ENCODE measurements at regions not wholly inside any gene's neighbourhood (a gene's known extent, or its start where the extent isn't known, plus 50 kb on each side); places are given as distances from the start of the nearest gene placed in this dataset.
A peak's percentile ranks its signal among the peaks of the same experiment; 100 is the strongest.
"Not testable (repeated sequence)": the region's sequence is repeated elsewhere in the genome, so short reads cannot be mapped to it uniquely, and the experiment has no call there.

DNA sequence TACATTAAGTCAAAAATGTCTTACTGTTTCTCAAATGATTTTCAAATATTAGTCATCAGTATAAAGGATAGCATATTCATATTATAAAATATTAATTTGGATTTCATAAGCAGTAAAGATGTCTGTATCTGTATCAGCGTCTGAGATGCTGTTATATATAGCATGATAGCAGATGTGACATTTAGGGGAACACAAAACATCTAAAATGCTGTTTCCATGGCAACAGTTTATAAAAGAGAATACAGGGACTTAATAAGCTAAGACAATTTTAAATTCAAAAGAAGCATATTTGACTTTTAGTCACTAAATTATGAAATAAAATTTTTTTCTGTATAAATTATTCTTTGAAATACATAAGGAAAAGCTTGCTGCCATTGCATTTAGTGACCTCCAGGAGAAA lies 432.2 kb downstream of the PDGFC start:
- DNase-seq = no peak

DNA sequence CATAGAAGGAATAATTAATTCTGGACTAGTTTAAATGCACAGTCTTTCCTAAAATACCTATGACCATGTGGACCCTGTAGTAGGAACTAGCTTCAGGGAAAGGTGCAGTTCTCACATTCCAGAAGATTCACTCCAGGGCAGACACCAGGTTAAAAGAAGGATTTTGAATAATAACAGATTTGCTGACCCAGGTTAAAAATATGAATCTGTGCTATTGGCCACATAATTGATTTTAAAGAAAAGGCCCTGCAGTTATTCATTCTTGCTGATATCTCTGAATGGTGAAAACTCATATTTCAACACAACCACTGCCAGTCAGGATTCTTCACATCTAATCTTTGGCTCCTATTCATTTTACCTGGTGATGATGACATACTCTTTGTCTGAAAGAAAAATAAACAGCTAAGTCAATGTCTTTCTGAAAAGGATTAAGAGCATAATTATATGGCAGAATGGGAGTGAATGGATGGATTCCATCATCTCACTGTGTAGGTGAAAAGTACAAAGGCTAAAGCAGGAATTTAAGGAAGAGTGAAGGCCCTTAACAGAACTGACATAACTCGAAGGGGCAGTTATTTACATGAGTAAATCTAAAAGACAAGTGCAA lies 432.8 kb downstream of the PDGFC start:
- DNase-seq = peak in 1 of 2 experiments; percentile 4

- DNase-seq = no peak
Observed at GRCh38 chr4:156538210-156538609, 433.4 kb downstream of the PDGFC start.

- DNase-seq = no peak
Observed at GRCh38 chr4:156537286-156537685, 434.3 kb downstream of the PDGFC start.

GRCh38 chr4:156536661-156537060 lies 434.9 kb downstream of the PDGFC start:
- no peak for DNase-seq

DNA sequence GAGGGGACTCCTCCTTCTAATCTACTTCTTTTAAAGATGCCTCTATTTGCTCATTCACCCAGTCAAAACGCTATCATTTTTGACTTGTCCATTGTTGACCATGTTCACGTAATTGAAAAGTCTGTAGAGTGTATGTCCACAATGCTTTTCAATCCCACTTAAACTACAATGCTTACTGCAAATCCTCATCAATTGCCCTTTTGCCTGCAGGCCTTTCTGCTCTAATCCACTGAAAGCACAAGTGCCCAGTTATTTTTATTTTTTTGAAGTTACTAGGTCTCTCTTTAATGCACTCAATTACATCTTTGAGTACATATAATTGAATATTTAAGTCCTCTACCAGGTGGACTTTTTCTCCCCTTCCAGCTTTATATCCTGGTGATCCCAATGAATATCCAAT lies 437.4 kb downstream of the PDGFC start:
- no peak for DNase-seq

GRCh38 chr4:156528216-156528615 lies 443.4 kb downstream of the PDGFC start:
- no peak for DNase-seq

DNA sequence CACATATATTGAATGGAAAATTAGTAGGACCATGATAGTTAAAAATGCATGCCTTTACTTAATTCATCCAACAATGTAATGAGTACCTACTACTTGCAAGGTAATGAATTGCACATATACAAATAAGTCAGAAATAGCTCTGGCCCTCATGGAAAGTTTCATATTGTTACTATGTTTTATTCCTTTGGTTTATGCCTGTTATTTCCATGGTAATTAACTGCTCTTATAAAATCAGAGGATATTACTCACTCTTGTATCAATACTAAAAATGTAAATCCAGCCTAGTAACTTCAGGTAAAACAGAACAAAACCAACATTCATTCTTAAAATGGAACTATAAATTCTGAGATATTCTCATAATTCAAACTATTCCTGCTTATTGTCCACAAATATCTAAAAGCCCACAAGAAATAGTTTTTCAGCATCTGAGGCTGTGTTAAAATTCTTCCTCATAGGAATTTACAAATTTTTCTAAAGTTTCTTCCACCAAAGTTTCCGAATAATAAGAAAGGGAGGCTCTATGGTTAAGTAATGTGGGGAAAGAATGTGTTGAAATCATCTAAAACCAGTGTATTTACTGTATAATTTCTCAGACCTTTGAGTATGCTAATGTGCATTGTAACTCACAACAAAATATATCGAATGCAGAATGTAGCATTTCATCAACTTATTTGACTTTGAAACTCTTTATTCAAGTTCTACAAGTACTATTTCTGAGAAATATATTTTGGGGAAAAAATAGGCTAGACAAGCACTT lies 444.2 kb downstream of the PDGFC start:
- DNase-seq = no peak

DNA sequence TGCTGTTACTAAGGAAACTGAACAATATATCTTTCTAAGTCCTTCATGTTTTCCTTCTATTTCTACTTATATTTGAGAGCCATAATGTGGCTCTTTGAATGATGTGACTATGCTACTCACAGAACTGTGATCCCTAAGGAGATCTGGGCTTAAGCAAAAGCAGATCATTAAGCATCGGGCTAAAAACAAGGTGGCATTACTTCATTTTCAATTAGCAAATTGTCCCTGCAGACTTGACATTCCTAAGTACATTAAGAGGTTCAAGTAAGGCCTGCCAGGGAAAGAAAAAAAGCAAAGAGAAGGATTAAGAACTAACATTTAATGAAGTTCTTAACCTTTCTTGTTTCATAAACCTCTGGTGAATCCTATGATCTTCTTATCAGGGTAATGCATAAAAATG lies 447.6 kb downstream of the PDGFC start:
- DNase-seq = no peak

DNA sequence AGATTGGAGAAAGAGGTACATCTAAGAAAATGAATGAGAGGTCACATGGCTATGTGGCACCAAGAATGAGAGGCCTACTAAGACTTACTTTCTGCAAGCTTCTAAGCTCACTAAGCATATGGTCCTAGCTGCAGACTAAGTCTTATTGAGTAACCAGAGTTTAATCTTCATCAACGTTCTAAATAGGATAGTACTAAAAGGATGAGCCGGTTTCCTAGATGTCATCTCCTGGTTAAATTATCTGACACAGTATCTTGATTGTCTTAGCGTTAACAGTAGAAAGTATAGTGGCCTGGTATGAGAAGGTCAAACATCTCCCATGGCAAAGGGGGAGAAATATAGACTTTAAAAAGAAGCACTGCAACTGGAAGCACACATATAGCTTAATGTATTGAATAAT lies 448.1 kb downstream of the PDGFC start:
- no peak for DNase-seq

DNA sequence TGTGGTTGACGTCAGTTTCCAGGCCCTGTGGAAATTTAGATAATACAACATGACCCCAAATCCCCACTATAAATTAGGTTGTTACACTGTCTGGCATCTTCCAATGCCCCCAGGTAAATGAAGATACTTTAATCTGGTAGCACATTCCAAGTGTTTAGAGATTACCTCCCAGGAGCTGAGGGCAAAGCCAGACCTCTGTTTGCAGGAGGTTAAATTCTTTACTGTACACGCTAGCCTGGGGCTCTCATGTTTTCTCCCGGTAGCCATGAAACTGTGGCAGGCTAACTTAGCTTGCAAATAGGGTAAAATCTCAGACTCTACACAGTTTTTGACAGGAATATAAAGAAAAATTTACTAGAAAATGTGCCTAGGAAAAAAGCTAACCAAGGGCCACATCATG lies 450.0 kb downstream of the PDGFC start:
- DNase-seq = no peak

GRCh38 chr4:156517956-156518355 lies 453.6 kb downstream of the PDGFC start:
- no peak for DNase-seq

DNA sequence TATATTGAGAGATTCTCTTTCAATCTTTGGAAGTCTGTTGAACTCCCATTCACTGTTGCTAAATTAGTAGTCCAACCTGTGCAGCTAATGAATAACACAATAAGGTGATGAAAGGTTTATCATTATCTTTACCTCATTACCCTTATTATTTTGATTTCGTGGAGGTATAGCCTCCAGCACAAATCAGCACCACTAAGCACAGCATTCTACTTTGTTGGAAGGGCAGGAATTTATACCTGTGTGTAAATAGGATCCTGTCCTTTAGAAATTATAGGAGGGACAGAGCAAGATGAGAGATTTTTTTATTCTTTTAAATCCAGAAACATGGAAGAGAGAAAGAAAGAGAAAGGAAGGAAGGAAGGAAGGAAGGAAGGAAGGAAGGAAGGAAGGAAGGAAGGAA lies 454.1 kb downstream of the PDGFC start:
- peak in 1 of 2 experiments; percentile 0 for DNase-seq

- no peak for DNase-seq
Observed at GRCh38 chr4:156516698-156517097, 454.9 kb downstream of the PDGFC start.

DNA sequence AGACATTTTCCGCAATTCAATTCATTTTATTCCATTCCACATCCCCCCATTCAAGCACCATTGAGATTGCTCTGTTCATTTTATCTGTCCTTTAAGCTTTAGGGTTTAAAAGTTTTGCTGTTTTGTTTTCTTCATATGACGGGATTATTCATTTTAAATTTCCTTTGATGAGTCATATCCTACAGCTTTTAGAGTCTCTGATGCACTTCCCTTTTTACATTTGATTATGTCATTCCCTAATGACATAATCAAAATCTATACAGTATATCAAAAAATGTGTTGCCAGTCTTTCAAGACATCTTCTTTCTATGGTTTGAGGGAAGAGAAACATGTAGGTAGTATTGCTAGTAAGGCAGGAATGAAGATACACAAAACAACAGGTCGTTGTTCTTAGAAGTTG lies 456.3 kb downstream of the PDGFC start:
- DNase-seq = no peak

DNA sequence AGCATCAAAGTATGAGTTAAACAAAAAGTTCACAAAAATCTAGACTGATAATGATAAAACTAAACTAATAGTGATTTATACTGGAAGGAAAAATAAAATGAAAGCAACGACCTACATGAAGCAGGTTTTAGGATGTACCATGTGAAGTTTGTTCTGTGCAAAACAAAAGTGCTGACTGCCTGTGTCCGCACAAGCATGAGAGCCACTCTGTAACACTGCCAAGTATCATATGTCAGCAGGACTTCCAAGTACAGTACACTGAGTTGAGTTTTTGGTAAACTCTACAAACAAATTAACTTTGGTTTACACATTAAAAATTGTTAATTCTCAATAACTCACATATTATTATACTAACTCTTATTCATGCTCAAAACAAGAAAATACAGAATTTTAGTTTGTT lies 459.0 kb downstream of the PDGFC start:
- DNase-seq = peak in 1 of 2 experiments; percentile 1

DNA sequence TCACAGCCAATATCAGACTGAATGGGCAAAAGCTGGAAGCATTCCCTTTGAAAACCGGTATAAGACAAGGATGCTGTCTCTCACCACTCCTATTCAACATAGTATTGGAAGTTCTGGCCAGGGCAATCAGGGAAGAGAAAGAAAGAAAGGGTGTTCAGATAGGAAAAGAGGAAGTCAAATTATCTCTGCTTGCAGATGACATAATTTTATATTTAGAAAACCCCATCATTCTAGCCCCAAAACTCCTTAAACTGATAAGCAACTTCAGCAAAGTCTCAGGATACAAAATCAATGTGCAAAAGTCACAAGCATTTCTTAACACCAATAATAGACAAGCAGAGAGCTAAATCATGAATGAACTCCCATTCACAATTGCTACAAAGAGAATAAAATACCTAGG lies 461.7 kb downstream of the PDGFC start:
- DNase-seq = not testable (repeated sequence)

DNA sequence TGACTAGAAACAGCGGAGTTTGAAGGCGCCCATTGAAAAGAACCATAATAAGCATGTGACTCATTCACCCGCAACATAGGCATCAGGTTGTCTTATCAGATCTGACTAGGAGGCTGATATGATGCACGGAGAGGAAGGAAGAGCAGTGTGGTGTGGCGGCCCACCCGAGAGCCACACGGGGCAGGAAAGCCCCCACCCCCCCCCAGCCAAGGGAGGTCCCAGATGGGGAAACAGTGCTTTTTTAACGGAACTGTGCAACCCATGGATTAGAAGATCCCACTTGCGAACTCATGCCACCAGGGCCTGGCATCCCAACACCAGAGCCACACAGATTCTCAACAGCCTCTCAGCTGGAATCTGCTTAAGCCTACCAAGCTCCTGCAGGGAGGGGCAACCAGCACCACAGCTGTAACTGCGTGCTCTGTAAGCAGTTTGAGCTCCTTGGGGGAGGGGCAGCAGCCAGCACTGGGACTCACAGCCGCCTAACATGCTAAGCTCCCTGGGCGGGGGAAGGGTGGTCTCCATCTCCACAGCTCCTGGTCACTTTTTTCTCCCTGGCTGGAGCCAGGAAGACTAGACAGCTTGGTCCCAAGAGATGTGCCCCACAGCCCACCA lies 466.2 kb downstream of the PDGFC start:
- DNase-seq = no peak

GRCh38 chr4:156503119-156503518 lies 468.5 kb downstream of the PDGFC start:
- DNase-seq = peak in 1 of 2 experiments; percentile 42

- DNase-seq = no peak
Observed at GRCh38 chr4:156501962-156502361, 469.6 kb downstream of the PDGFC start.

DNA sequence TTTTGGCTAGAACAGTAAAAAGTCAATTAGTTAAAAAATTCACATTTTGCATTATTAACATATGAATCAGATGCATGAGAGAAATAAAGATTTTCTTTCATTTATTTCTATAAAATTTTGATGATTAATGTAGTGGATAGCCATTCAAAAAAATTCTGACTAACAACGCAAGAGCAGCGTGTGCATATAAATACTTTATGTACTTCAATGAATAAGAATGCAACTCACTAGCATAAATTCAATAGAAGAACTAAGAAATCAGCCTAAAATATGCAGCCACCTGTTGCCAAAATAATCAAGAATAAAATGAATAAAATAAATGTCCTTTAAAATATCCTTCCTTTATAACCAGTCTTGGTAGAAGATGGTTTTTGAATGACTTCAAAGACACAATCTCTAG lies 471.9 kb downstream of the PDGFC start:
- no peak for DNase-seq

DNA sequence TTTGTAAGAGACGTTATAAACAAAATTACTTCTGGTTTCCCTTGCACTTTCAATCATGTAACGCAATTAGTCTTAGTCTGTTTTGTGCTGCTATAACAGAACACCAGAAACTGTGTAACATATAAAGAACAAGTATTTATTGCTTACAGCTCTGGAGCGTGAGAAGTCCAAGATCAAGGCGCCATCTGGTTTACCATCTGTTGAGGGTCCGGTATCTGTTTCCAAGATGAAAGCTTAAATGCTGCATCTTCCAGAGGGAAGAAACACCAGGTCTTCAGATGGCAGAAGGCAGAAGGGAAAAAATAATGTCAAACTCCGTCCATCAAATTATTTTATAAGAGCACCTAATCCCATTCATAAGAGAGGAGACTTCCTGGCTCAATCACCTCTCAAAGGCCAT lies 474.1 kb downstream of the PDGFC start:
- DNase-seq = no peak

DNA sequence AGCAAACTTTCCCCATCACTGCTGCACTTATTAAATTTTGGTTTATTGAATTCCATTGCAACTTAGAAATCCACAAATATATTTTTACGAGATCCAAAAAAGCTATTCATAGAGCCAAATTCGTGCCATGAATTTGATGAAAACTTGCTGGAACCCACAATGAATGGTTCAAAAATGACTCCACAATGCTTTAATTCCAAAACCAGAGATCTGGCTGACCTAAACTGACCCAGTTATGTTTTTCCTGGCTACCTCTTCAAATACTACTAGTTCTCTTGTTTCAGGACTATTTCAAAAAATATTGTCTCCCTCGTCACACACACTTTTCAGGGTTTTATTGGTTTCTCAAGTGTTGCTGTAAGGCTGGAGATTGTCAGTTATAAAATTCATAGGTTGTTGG lies 474.8 kb downstream of the PDGFC start:
- DNase-seq = no peak

- DNase-seq = no peak
Observed at GRCh38 chr4:156495836-156496235, 475.8 kb downstream of the PDGFC start.

Data from NCI-H2081 (cell line).